ENCODE measurements at regions not wholly inside any gene's neighbourhood (a gene's known extent, or its start where the extent isn't known, plus 50 kb on each side); places are given as distances from the start of the nearest gene placed in this dataset.

DNA sequence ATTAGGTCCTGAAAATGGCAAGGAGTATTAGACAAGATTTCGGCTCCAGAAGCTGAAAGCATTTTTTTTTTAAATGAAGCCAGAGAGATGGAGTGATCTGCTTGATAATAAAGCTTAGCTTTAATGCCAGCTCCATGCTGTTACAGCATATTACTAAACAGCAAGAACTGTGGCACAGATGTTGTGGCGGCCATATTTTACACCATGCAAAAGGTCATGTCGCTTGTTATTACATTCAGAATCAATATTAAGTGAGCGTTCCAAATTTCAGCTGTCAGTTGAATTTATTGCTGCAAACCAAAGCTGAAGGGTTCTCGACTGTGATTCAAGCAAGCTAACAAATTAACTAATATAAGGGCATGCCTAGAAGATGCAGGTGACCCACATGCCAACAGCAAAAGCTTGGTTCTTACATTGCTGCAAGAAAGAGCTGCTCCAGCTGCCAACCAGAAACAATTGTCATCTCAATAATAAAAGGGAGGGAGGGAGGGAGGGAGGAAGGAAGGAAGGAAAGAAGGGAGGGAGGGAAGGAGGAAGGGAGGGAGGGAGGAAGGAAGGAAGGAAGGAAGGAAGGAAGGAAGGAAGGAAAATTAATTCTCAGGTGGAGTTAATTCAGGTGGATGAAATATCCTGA is 517.7 kb upstream of the WWC1 start:
- DNase-seq, result no peak

DNA sequence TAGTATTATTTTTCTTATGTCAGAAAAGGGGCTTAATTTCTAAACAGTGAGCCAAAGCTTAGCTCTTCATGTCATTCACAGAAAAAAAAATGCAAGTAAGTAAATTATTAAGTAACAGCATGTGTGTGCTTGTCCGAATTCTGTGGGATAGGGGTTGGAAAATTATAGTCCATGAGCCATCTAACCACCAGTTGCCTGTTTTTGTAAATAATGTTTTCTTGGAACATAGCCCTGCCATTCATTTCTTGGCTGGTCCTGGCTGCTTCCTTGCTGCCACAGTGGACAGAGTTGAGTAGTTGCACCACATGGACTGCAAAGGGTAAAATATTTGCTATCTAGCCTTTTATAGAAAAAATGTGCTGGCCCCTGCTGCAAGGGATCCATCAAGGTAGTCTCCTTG is 513.7 kb upstream of the WWC1 start:
- DNase-seq, result no peak

DNA sequence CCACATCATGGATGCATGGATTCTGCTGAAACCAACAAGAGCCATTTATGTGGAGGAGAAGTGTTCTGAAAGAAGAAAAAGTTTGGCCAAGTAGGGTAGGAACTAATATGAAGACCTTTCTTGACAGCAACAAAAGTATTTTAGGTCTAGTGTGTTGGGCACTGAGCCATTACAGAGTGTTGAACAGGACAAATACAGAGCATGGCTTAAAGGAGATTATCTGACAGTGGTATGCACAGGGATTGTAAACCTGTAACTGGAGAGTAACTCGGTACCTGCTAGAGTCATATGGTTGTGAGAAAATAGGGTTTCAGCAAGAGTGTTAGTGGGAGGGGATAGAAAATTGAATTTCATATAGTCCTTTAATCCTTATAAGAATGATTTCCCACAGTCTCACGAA is 513.2 kb upstream of the WWC1 start:
- DNase-seq, result no peak

- no peak for DNase-seq
Measured at GRCh38 chr5:167779644-167780043, 511.8 kb upstream of the WWC1 start.

DNA sequence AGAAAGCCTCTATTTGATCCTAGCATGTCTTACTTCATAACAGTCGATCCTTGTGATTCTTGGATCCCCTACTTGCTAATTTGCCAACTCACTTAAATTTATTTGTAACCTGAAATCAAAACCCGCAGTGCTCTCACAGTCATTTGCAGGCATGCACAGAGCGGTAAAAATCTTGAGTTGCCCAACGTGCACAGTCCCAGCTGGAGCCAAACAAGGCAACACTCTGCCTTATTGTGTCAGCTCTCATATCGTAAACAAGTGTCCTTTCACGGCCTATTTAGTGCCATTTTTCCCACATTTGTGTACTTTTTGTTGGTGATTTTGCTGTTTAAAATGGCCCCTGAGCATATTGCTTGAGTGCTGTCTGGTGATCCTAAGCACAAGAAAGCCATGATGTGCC is 511.3 kb upstream of the WWC1 start:
- no peak for DNase-seq

- no peak for DNase-seq
Measured at GRCh38 chr5:167783145-167783817, 508.2 kb upstream of the WWC1 start.

- no peak for DNase-seq
Measured at GRCh38 chr5:167785106-167785505, 506.3 kb upstream of the WWC1 start.

DNA sequence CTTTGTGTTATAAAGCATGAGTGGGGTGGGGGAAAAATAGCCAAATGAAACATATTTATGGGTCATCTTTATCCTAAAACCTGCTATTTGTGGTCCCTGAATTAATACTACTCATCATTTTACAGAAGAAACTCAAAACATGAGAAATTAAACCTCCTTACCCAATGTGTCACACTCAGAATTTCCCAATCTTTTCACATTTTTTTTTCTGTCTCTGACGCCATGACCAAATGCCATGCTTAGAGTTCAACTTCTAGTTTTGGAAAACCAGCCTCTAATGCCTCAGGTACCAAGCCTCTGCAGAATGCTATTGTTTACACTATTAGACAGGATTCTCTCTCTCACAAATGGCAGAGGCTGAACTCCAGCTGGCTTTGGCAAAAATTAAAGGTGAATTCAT is 505.5 kb upstream of the WWC1 start:
- no peak for DNase-seq

DNA sequence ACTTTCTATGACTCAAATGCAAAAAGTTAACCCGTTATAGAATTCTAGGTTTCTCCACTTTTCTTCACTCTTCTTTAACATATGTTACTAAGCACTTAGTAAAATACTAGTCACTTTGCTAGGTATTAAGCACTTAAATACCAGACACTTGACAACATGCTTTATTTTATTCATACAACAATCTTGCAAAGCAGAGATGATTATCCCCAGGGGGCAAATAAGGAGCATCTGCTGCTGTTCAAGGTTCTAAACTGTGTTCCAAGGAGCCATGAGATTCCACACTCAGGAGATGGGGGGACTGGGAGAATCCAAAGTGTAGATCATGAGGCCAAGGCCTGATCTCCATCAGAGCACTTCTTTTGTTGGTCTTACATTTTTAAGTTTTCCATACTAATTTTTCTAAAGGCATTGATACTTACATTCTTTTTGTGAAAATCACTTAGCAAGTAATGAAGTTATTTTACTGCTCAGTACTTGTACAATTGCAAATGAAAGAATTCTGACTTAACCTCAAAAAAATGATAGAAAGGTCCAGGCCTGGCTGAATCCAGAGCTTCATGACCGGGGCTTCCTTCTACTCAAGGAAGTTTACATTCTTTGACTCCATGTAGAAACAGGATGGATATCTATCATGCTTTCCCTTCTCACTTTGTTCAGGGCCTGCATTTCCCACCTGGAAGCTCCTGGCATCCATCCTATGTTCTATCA is 504.4 kb upstream of the WWC1 start:
- no peak for DNase-seq

DNA sequence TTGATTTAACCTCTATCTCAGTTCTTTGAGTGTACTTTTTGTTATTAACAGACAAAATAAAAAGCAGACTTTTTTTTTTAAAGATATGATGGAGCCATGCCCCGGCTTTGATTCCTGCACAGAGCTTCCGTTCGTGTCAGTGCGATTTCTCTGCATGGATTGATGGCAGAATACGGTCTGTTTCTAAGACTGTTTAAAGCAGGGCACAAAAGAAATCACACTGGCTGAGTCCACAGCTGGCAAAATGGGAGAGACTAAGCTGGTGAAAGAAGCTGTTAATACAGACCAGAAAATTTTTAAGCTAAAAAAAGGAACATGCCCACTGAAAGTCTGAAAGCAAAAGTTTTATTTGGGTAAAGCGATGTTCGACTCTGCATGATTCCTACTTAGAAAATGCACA is 501.4 kb upstream of the WWC1 start:
- DNase-seq, result no peak

DNA sequence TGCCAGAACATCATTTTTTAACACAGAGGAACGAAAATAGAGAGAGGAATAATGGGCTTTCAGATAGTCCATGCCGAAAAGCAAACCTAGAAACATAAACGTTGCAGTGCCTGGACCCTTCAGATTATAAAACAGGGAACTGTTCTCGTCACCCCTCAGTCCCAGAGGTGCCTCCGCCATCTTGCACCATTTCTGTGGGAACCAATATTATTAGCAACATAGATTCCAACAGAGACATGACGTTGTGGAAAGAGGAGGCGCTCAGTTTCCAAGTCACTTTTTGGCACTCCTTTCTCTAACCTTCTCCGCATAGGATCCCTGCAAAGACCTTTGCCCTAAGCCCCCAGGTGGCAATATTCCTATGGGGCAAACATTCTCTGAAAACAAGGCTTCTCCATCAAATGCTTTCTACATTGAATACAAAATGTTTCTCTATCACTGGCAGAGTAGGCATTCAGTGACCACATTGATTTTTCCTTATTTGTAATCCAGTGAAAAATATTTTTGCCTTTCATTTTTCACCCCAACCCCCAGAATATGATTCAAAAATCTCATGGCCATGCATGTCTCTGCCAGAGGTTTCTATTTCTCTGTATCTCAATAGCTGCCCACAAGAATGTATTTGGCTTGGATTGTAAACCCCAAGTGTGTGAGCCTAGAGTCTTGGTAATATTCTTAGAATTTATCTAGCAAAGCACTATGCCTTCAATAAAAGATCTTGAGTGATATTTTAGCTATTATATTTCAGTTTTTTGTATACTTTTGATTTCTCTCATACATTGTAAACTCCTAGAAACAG is 500.8 kb upstream of the WWC1 start:
- DNase-seq, result no peak

DNA sequence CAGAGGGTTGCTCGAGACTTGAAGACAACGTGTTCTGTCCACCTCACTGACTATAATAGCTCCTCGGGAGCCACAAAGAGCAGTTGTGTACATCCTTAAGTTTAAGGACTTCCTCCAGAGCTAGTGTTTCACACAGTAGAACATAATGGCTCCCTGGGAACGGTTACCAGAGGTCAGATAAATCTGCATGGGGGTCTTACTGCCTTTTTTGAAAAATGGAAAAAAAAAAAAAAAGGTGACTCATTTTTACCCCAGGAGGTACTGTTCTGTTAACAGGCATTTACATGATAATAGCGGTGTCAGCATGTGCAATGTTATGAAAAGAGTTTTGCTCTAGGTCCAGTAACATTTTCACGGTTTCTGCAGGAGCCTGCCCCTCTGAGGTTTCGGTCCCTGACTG is 498.9 kb upstream of the WWC1 start:
- no peak for DNase-seq

DNA sequence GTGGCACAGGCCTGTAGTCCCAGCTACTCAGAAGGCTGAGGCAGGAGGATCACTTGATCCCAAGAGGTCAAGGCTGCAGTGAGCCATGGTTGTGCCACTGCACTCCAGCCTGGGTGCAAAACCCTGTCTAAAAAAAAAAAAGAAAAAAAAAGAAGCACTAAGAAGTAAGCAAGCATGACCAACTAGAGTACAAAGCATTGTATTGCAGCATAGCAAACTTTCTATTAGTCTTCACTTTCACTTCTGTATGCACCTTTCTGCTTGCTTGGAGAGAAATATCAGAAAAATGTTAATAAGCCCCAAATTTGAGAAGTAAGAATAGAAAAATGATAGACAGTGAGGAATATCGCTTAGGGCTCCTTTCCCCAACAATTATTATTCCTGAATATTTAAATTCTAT is 497.7 kb upstream of the WWC1 start:
- DNase-seq, result no peak

DNA sequence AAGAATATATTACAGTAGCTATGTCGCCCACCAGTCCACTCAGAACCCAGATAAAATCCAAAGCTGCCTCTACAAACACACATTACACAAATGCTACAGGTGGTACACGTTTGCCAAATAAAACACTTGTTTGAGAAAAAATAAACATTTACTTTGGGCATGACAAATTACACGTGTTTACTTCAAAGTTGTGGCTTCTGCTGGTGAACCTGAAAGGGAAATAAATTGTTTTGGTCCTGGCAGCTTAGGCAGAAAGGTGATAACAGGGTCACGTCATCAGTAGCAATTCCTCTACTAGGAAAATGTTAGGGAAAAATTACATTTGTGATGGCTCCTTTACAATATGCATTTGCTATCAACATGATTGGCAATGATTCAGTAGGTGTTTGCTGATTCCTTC is 497.3 kb upstream of the WWC1 start:
- no peak for DNase-seq

DNA sequence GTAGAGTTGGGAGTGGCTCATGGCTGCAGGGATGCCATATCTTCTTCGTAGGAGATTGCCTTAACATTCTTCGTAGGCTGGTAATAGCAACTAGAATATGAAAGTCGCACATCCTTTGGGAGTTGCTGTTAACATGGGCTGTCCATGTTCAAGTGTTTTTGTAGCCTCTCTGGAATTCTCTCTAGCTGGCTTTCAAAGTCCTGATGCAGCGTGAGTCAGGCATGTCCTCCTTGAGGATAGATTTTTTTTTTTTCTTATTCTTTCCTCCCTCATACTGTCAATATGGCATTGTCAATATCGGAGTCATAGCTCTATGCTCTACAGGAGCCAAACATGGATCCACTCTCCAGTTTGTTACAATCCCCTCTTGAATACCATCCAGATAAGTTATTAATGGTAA is 494.8 kb upstream of the WWC1 start:
- no peak for DNase-seq

DNA sequence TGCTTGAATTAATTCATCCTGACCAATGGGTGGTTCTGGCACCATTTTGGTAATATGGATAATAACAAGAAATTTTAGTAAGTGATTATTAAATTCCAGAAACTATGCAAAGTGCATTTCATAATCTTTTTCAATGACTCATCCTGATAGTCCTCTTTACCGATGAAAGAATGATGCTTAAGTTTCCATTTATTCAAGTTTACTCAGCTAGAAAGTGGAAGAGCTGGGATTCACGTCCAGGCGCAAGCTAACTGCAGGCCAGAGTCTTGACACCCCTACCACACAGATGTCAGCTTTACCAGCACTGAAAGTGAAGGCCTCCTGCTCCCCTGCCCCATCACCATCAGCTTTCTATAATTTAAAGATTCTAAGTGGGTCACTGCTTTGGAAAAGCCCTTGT is 493.5 kb upstream of the WWC1 start:
- no peak for DNase-seq

DNA sequence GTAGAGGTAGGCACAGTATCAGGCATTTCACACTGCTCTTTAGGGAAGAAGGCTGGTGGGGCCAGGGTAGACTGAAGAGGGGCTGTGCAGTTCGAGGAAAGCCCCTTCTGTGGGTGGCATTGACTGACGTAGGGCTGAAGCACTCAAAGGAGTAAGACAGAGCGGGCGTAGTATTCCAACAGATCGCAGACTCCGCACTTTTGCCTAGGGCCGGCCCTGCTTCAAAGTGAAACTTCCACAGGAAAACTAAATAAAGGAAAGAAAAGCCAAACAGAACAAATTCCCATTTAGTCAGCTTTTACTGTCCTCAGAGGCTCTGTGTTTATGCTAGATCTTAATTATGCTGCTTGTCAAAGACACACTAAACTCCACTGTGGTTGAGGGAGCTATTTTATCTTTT is 493.0 kb upstream of the WWC1 start:
- no peak for DNase-seq

- no peak for DNase-seq
Measured at GRCh38 chr5:167800427-167800826, 491.0 kb upstream of the WWC1 start.

- no peak for DNase-seq
Measured at GRCh38 chr5:167801999-167802398, 489.4 kb upstream of the WWC1 start.

- DNase-seq, result no peak
Measured at GRCh38 chr5:167802755-167803431, 488.6 kb upstream of the WWC1 start.

DNA sequence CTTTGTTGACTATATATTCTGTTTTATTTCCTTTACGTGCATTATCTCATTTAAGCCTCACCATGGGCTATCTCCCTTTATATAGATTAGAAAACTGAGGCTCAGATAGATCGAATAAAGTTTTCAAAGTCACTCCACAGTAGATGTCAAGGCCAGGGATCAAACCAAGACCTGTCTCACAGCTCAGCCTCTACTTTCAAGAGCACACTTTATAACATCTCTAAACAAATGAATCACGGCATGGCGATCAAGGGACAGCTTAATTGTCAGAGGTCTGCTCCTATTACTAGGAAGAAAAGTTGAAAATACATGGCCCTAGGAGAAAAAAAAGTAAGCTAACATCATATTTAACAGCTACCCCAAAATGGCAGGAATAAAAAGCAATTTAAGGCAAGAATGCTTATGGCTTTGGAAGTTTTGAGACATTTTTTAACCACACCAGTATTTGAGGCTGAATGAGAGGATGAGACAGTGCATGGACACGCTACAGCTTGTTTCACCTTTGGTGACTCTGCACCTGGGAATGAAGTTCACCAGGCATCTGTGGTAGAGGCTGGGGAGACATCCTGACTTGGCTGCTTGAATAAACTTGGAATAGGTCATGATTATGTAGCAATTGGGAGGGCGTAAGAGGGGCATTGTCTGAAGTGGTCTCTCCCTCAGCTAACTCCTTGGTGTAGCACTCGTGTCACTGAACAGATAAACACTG is 486.8 kb upstream of the WWC1 start:
- DNase-seq, result no peak

GRCh38 chr5:167810573-167810972 is 480.9 kb upstream of the WWC1 start:
- DNase-seq, result no peak

Measured in 8988T (cell line).